ENCODE measurements at regions not wholly inside any gene's neighbourhood (a gene's known extent, or its start where the extent isn't known, plus 50 kb on each side); places are given as distances from the start of the nearest gene placed in this dataset.

- intact Hi-C loops (cut with DNase I), result no loop called here
- WGBS (ENCODE audit: insufficient coverage, low coverage, low lambda C conversion rate, missing lambda C conversion rate), result 83% methylated on average over 2 of the region's 2 CpGs
- Histone ChIP-seq H3K27ac (no peak overlapping the region), H3K9me3 (no peaks in the 10 kb centered on the region), H3K27me3 (no peaks in the 10 kb centered on the region), H3K4me1 (peaks cover 0 to 4% (median 0%) of the 10 kb centered on the region in 4 donors), H3K4me3 (no peak overlapping the region), H3K36me3 (no peaks in the 10 kb centered on the region)
- DNase-seq, result no peak
- TF ChIP-seq CTCF (IDR thresholded peaks at IDR 0.05) (no peak), POLR2A (IDR thresholded peaks at IDR 0.05) (no peak)
- ATAC-seq, result no peak
Observed at GRCh38 chr1:58994664-58995063, 210.8 kb upstream of the JUN start.

DNA sequence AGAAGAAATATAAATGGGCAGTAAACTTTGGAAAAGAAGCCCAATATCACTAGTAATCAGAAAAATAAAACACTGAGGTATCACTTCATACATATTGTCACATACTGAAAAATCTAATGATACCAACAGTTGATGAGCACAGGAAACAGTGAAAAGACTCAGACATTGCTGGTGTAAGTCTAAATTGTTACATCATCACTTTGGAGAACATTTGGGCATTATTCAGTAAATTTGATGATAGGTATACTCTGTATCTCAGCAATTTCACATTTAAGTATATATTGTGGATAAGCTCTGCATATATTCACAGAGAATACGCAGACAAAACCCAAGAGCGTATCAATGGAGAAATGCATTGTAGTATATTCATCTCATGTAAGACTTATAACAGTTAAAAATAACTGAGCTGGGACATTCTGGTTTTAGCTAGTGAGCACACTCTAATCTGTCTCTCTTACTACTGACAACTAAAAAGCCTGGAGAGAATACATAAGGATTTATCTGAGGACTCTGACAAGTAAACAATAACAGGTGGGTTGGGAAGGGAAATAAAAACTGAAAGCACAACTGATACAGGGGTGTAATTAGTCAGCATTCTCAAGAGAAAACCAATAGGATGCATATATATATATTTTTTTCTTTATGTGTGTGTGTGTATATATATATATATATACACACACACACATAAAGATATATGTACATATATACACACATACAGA is 212.7 kb upstream of the JUN start:
- no peaks in the 10 kb centered on the region for H3K36me3 ChIP-seq
- H3K9me3 ChIP-seq, result no peaks in the 10 kb centered on the region
- no peak overlapping the region for H3K4me3 ChIP-seq
- TF ChIP-seq CTCF (IDR thresholded peaks at IDR 0.05) (no peak), POLR2A (IDR thresholded peaks at IDR 0.05) (no peak)
- 96% methylated on average over 2 of the region's 2 CpGs for WGBS (ENCODE audit: insufficient coverage, low coverage, low lambda C conversion rate, missing lambda C conversion rate)
- no peak for DNase-seq
- no peak for ATAC-seq
- intact Hi-C loops (cut with DNase I), result no loop called here
- H3K27me3 ChIP-seq, result no peaks in the 10 kb centered on the region
- peaks cover 0 to 4% (median 0%) of the 10 kb centered on the region in 4 donors for H3K4me1 ChIP-seq
- no peak overlapping the region for H3K27ac ChIP-seq

DNA sequence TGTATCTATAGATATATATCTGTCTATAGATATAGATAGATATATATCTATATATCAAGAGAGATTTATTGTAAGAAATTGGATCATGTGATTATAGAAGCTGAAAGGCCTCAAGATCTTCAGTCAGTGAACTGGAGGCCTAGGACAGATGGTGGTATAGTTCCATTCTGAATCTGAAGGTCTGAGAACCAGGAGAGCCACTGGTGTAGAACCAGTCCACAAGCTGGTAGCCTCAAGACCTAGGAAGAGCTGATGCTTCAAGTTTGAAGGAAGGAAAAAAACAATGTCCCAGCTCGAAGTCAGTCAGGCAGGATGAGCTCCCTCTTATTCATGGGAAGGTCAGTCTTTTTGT is 213.2 kb upstream of the JUN start:
- no peaks in the 10 kb centered on the region for H3K9me3 ChIP-seq
- intact Hi-C loops (cut with DNase I), result no loop called here
- no peak overlapping the region for H3K4me3 ChIP-seq
- no peak for DNase-seq
- no peaks in the 10 kb centered on the region for H3K36me3 ChIP-seq
- no peak for ATAC-seq
- H3K4me1 ChIP-seq, result peaks cover 0 to 4% (median 0%) of the 10 kb centered on the region in 4 donors
- WGBS (ENCODE audit: insufficient coverage, low coverage, low lambda C conversion rate, missing lambda C conversion rate), result 43% methylated on average over 1 of the region's 1 CpG
- no peaks in the 10 kb centered on the region for H3K27me3 ChIP-seq
- TF ChIP-seq CTCF (IDR thresholded peaks at IDR 0.05) (no peak), POLR2A (IDR thresholded peaks at IDR 0.05) (no peak)
- no peak overlapping the region for H3K27ac ChIP-seq

- no peak overlapping the region for H3K4me3 ChIP-seq
- H3K4me1 ChIP-seq, result peaks cover 0 to 4% (median 0%) of the 10 kb centered on the region in 4 donors
- DNase-seq, result no peak
- WGBS (ENCODE audit: insufficient coverage, low coverage, low lambda C conversion rate, missing lambda C conversion rate), result 100% methylated on average over 1 of the region's 1 CpG
- no peaks in the 10 kb centered on the region for H3K9me3 ChIP-seq
- intact Hi-C loops (cut with DNase I), result no loop called here
- no peak overlapping the region for H3K27ac ChIP-seq
- no peaks in the 10 kb centered on the region for H3K27me3 ChIP-seq
- no peak for ATAC-seq
- H3K36me3 ChIP-seq, result no peaks in the 10 kb centered on the region
- TF ChIP-seq CTCF (IDR thresholded peaks at IDR 0.05), result no peak
- TF ChIP-seq POLR2A (IDR thresholded peaks at IDR 0.05), result no peak
Observed at GRCh38 chr1:58997637-58998036, 213.8 kb upstream of the JUN start.
